ENCODE measurements at regions not wholly inside any gene's neighbourhood (a gene's known extent, or its start where the extent isn't known, plus 50 kb on each side); places are given as distances from the start of the nearest gene placed in this dataset.

DNA sequence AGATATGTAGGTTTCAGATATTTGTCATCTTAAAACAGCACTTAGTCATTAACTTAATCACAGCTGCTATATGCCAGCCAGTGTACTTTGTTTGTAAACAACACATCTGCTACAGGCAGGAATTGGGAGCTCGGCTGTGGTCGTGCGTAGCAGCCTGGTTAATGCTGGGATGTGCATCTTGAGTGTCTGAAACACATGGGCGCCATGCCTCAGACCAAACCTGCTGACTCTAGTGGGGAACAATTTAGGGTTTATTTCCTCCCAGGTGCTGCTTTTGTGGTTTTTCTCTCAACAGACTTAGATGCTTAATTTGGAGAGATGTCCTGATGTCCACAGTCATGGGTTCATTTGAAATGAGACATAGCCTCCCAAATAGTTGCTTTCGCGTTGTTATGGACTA, 238.5 kb upstream of the TMTC4 start:
- H3K56ac ChIP-seq (ENCODE audit: insufficient read length, low read depth, low read length) = no peak overlapping the region
- no peaks in the 10 kb centered on the region for H3K79me1 ChIP-seq (ENCODE audit: insufficient read depth, low read depth, low read length, poor library complexity, severe bottlenecking)
- H3K27ac ChIP-seq (ENCODE audit: insufficient read length, low read depth, low read length) = no peak overlapping the region
- H3K79me2 ChIP-seq (ENCODE audit: insufficient read depth, low read length) = no peaks in the 10 kb centered on the region
- no peaks in the 10 kb centered on the region for H3K23me2 ChIP-seq (ENCODE audit: insufficient read length, low read depth, low read length, poor library complexity, severe bottlenecking)
- no peak overlapping the region for H4K91ac ChIP-seq (ENCODE audit: insufficient read length, low read depth, low read length)
- H2BK20ac ChIP-seq (ENCODE audit: low read depth, low read length, poor library complexity, severe bottlenecking) = no peak overlapping the region
- no peaks in the 10 kb centered on the region for H3K27me3 ChIP-seq (ENCODE audit: insufficient read depth, low read length)
- no CpG with 5 or more reads among the region's 6 CpGs for WGBS (ENCODE audit: extremely low coverage, insufficient read length, low lambda C conversion rate)
- TF ChIP-seq, protein P1, sequence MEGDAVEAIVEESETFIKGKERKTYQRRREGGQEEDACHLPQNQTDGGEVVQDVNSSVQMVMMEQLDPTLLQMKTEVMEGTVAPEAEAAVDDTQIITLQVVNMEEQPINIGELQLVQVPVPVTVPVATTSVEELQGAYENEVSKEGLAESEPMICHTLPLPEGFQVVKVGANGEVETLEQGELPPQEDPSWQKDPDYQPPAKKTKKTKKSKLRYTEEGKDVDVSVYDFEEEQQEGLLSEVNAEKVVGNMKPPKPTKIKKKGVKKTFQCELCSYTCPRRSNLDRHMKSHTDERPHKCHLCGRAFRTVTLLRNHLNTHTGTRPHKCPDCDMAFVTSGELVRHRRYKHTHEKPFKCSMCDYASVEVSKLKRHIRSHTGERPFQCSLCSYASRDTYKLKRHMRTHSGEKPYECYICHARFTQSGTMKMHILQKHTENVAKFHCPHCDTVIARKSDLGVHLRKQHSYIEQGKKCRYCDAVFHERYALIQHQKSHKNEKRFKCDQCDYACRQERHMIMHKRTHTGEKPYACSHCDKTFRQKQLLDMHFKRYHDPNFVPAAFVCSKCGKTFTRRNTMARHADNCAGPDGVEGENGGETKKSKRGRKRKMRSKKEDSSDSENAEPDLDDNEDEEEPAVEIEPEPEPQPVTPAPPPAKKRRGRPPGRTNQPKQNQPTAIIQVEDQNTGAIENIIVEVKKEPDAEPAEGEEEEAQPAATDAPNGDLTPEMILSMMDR (conservative IDR thresholded peaks at IDR 0.05) = no peak
- H3K14ac ChIP-seq (ENCODE audit: insufficient read depth, low read length) = no peak overlapping the region
- H3K9ac ChIP-seq (ENCODE audit: extremely low read depth, insufficient read length, low read length) = no peak overlapping the region
- no peak overlapping the region for H4K5ac ChIP-seq (ENCODE audit: insufficient read length, low read depth, low read length)
- no peaks in the 10 kb centered on the region; a peak in 2 of 7 replicates for H3K36me3 Mint-ChIP-seq (ENCODE audit: insufficient read depth in 1 of 3, low read depth in 3 of 3)
- no peak overlapping the region for H3K27ac Mint-ChIP-seq
- H3T11ph ChIP-seq (ENCODE audit: low read length) = no peak overlapping the region
- H3K4ac ChIP-seq (ENCODE audit: low read depth, low read length) = no peak overlapping the region
- H4K20me1 ChIP-seq (ENCODE audit: control insufficient read depth, insufficient read depth, insufficient read length) = no peaks in the 10 kb centered on the region
- H4K8ac ChIP-seq (replicated peaks; ENCODE audit: insufficient read length, low read depth, low read length) = no peak overlapping the region
- no peaks in the 10 kb centered on the region for H3K27me3 Mint-ChIP-seq (ENCODE audit: low read depth)
- no peak overlapping the region for H3K4me3 Mint-ChIP-seq
- no peak overlapping the region for H3K4me2 ChIP-seq (ENCODE audit: insufficient read depth, insufficient read length, low read length)
- H2AFZ ChIP-seq (ENCODE audit: low read length) = no peak overlapping the region
- H3K4me1 Mint-ChIP-seq = peaks cover 3% of the 10 kb centered on the region in 2 experiments; a peak in 1 of 4 replicates
- H2BK5ac ChIP-seq (ENCODE audit: insufficient read length, low read length) = no peak overlapping the region
- no peak overlapping the region for H2BK120ac ChIP-seq (ENCODE audit: low read depth, low read length, poor library complexity, severe bottlenecking)
- H2AK5ac ChIP-seq (ENCODE audit: insufficient read length, low read length) = no peak overlapping the region
- DNase-seq = no peak
- no peak overlapping the region for H2BK15ac ChIP-seq (ENCODE audit: low read depth, low read length)
- H3K9me3 Mint-ChIP-seq = no peaks in the 10 kb centered on the region; a peak in 1 of 5 replicates
- H3K9me3 ChIP-seq (ENCODE audit: control insufficient read depth, low read depth, low read length) = no peaks in the 10 kb centered on the region
- no peak overlapping the region for H3K23ac ChIP-seq (ENCODE audit: insufficient read length, low read depth, low read length)
- no peak overlapping the region for H2BK12ac ChIP-seq (ENCODE audit: insufficient read length, low read depth, low read length)
- no peak overlapping the region for H3K18ac ChIP-seq (ENCODE audit: insufficient read length, low read depth, low read length)
- H3K4me1 ChIP-seq (ENCODE audit: insufficient read depth, low read length) = no peaks in the 10 kb centered on the region

Measured in H9 (cell line).